HG02571 (cell line): ENCODE measurements at regions not wholly inside any gene's neighbourhood (a gene's known extent, or its start where the extent isn't known, plus 50 kb on each side); places are given as distances from the start of the nearest gene placed in this dataset.
"Not testable (repeated sequence)": the region's sequence is repeated elsewhere in the genome, so short reads cannot be mapped to it uniquely, and the experiment has no call there.

Experiments used
- ATAC-seq: cut with Tn5 transposase; IDR thresholded peaks from one replicate; pipeline ENCODE4 v1.9.1; 2021; ENCODE audit warnings: mild to moderate bottlenecking, moderate library complexity; ENCODE audit not compliant: unreplicated experiment

GRCh38 chr2:7094231-7094741, 177.1 kb downstream of the RNF144A start:
- ATAC-seq: no peak

GRCh38 chr2:7096726-7097352, 179.6 kb downstream of the RNF144A start:
- ATAC-seq: no peak

GRCh38 chr2:7097353-7097895, 180.2 kb downstream of the RNF144A start:
- ATAC-seq: peak; percentile 88

- ATAC-seq: no peak
These were observed 181.6 kb downstream of the RNF144A start for GRCh38 chr2:7098816-7099215.

- ATAC-seq: not testable (repeated sequence)
These were observed 182.5 kb downstream of the RNF144A start for GRCh38 chr2:7099687-7100086.

- ATAC-seq: no peak
These were observed 185.6 kb downstream of the RNF144A start for GRCh38 chr2:7102826-7103225.

GRCh38 chr2:7108792-7109532, 191.8 kb downstream of the RNF144A start:
- no peak for ATAC-seq

GRCh38 chr2:7109533-7109885, 192.3 kb downstream of the RNF144A start:
- no peak for ATAC-seq

GRCh38 chr2:7111626-7112025, 194.4 kb downstream of the RNF144A start:
- no peak for ATAC-seq

- no peak for ATAC-seq
These were observed 198.2 kb downstream of the RNF144A start for GRCh38 chr2:7115364-7115763.

- no peak for ATAC-seq
These were observed 198.7 kb downstream of the RNF144A start for GRCh38 chr2:7115906-7116305.

GRCh38 chr2:7116511-7116910, 199.3 kb downstream of the RNF144A start:
- ATAC-seq: no peak

GRCh38 chr2:7117076-7117475, 199.9 kb downstream of the RNF144A start:
- no peak for ATAC-seq

- no peak for ATAC-seq
These were observed 201.5 kb downstream of the RNF144A start for GRCh38 chr2:7118606-7119131.

GRCh38 chr2:7119132-7119835, 202.1 kb downstream of the RNF144A start:
- no peak for ATAC-seq

GRCh38 chr2:7121851-7122250, 204.6 kb downstream of the RNF144A start:
- ATAC-seq: no peak

- ATAC-seq: no peak
These were observed 209.9 kb downstream of the RNF144A start for GRCh38 chr2:7127156-7127555.

GRCh38 chr2:7127687-7128086, 210.5 kb downstream of the RNF144A start:
- no peak for ATAC-seq

- ATAC-seq: no peak
These were observed 214.0 kb downstream of the RNF144A start for GRCh38 chr2:7131261-7131660.

GRCh38 chr2:7132753-7133152, 215.5 kb downstream of the RNF144A start:
- no peak for ATAC-seq

- ATAC-seq: no peak
These were observed 216.3 kb downstream of the RNF144A start for GRCh38 chr2:7133521-7133920.
